Kidney epithelial cell (primary cell): ENCODE measurements at regions not wholly inside any gene's neighbourhood (a gene's known extent, or its start where the extent isn't known, plus 50 kb on each side); places are given as distances from the start of the nearest gene placed in this dataset.
"Not testable (repeated sequence)": the region's sequence is repeated elsewhere in the genome, so short reads cannot be mapped to it uniquely, and the experiment has no call there.

Experiments used
- DNase-seq: peaks from one replicate; pipeline ENCODE4 v3.0.0-alpha.2; 2010; ENCODE audit warnings: low read depth
- H3K27me3 ChIP-seq: 2 replicates; pipeline ENCODE4 v1.6.0; 2011; ENCODE audit warnings: low read length; ENCODE audit not compliant: control insufficient read depth, insufficient read depth
- H3K36me3 ChIP-seq: 2 replicates; pipeline ENCODE4 v1.5.1; 2011; ENCODE audit warnings: low read length; ENCODE audit not compliant: control insufficient read depth, insufficient read depth
- H3K4me3 ChIP-seq: 2 replicates; pipeline ENCODE4 v1.5.1; 2011; ENCODE audit warnings: low read depth, mild to moderate bottlenecking, control low read depth, low read length
- TF ChIP-seq, protein P1 (sequence below): IDR thresholded peaks from 2 replicates; pipeline ENCODE4 v1.5.1; 2011; ENCODE audit warnings: mild to moderate bottlenecking, moderate library complexity, low read length, control low read depth, inconsistent platforms; ENCODE audit not compliant: insufficient read depth, poor library complexity, severe bottlenecking

- no peak for DNase-seq
- TF ChIP-seq, protein P1, sequence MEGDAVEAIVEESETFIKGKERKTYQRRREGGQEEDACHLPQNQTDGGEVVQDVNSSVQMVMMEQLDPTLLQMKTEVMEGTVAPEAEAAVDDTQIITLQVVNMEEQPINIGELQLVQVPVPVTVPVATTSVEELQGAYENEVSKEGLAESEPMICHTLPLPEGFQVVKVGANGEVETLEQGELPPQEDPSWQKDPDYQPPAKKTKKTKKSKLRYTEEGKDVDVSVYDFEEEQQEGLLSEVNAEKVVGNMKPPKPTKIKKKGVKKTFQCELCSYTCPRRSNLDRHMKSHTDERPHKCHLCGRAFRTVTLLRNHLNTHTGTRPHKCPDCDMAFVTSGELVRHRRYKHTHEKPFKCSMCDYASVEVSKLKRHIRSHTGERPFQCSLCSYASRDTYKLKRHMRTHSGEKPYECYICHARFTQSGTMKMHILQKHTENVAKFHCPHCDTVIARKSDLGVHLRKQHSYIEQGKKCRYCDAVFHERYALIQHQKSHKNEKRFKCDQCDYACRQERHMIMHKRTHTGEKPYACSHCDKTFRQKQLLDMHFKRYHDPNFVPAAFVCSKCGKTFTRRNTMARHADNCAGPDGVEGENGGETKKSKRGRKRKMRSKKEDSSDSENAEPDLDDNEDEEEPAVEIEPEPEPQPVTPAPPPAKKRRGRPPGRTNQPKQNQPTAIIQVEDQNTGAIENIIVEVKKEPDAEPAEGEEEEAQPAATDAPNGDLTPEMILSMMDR, result no peak
Measured at GRCh38 chr2:156959481-156959880, 298.0 kb upstream of the GALNT5 start.

GRCh38 chr2:156982615-156983014, 274.9 kb upstream of the GALNT5 start:
- Histone ChIP-seq H3K36me3 (no peaks in the 10 kb centered on the region), H3K27me3 (no peaks in the 10 kb centered on the region), H3K4me3 (no peak overlapping the region)
- DNase-seq, result no peak
- TF ChIP-seq, protein P1, result no peak

More at GRCh38 chr2:156959481-156959880, 298.0 kb upstream of the GALNT5 start:
- Histone ChIP-seq H3K27me3 (no peaks in the 10 kb centered on the region), H3K36me3 (no peaks in the 10 kb centered on the region), H3K4me3 (no peak overlapping the region)

GRCh38 chr2:156986339-156986988, 271.0 kb upstream of the GALNT5 start:
- H3K4me3 ChIP-seq, result no peak overlapping the region
- TF ChIP-seq, protein P1, result no peak
- no peaks in the 10 kb centered on the region for H3K36me3 ChIP-seq
- DNase-seq, result no peak
- H3K27me3 ChIP-seq, result no peaks in the 10 kb centered on the region

- TF ChIP-seq, protein P1, result no peak
- Histone ChIP-seq H3K27me3 (no peaks in the 10 kb centered on the region), H3K4me3 (no peak overlapping the region), H3K36me3 (no peaks in the 10 kb centered on the region)
- DNase-seq, result no peak
Measured at GRCh38 chr2:156999661-157000060, 257.8 kb upstream of the GALNT5 start.

DNA sequence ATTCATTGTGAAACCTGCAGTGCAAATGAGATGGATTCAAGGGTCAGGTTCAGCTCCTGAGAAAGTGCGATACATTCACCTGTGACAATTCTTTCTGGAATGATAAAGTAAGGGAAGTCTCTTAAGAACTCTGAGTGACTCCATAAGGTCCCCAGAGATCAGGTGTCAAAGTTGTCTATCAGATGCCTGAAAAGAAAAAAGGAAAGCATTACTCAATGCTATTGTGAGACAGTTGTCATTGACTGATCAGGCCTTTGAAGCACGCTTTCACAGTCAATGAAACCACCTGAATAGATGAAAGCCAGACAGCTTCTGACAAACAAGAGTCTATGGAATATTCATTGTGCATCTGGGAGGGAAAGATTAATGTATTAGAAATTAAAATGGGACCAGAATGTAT, 252.7 kb upstream of the GALNT5 start:
- TF ChIP-seq, protein P1, result no peak
- H3K4me3 ChIP-seq, result no peak overlapping the region

GRCh38 chr2:157015015-157015575, 242.4 kb upstream of the GALNT5 start:
- no peak overlapping the region for H3K4me3 ChIP-seq
- TF ChIP-seq, protein P1, result no peak
- H3K36me3 ChIP-seq, result no peaks in the 10 kb centered on the region
- H3K27me3 ChIP-seq, result no peaks in the 10 kb centered on the region
- no peak for DNase-seq

More for the DNA sequence above, 252.7 kb upstream of the GALNT5 start:
- Histone ChIP-seq H3K27me3 (no peaks in the 10 kb centered on the region), H3K36me3 (no peaks in the 10 kb centered on the region)
- no peak for DNase-seq

DNA sequence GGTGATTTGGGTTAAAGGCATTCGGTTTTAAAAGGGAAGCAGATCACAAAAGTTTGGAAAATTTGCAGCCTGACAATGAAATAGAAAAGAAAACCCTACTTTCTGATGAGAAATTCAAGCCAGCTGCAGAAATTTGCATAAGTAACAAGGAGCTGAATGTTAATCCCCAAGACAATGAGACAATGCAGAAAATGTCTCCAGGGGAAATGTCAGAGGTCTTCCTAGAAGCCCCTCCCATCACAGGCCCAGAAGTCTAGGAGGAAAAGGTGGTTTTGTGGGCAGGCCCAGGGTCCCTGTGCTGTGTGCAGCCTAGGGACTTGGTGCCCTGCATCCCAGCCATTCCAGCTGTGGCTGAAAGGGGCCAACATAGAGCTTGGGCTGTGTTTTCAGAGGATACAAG, 234.2 kb upstream of the GALNT5 start:
- H3K36me3 ChIP-seq, H3K4me3 ChIP-seq, DNase-seq, H3K27me3 ChIP-seq: not testable (repeated sequence)
